Upper lobe of left lung (tissue), 6 donors: ENCODE measurements at regions not wholly inside any gene's neighbourhood (a gene's known extent, or its start where the extent isn't known, plus 50 kb on each side); places are given as distances from the start of the nearest gene placed in this dataset.

Experiments
- ATAC-seq, 2 donors: fragments of 200-7000 bp; cut with Tn5 transposase; one replicate each; pipeline ENCODE4 v1.9.1; 2022; ENCODE audit warnings: mild to moderate bottlenecking in 2 of 2, moderate library complexity in 2 of 2; ENCODE audit not compliant: low FRiP score in 2 of 2
- DNase-seq, 2 donors: peaks; one replicate each; pipeline ENCODE4 v3.0.0-alpha.2; 2019 to 2020
- H3K27ac ChIP-seq, 4 donors: fragments of 200-600 bp; sonication (generic); one replicate each; pipeline ENCODE4 v1.5.1; 2016 to 2019
- H3K27me3 ChIP-seq, 4 donors: fragments of 200-600 bp; sonication (generic); one replicate each; pipeline ENCODE4 v1.5.1; 2017 to 2019
- H3K36me3 ChIP-seq, 4 donors: fragments of 200-600 bp; sonication (generic); one replicate each; pipeline ENCODE4 v1.5.1; 2016 to 2019
- H3K4me1 ChIP-seq, 4 donors: fragments of 200-600 bp; sonication (generic); one replicate each; pipeline ENCODE4 v1.5.1; 2018 to 2019
- H3K4me3 ChIP-seq, 4 donors: fragments of 200-600 bp; sonication (generic); one replicate each; pipeline ENCODE4 v1.5.1; 2017 to 2019; ENCODE audit warnings: mild to moderate bottlenecking in 2 of 4, moderate library complexity in 1 of 4
- H3K9me3 ChIP-seq, 4 donors: fragments of 200-600 bp; sonication (generic); one replicate each; pipeline ENCODE4 v1.5.1; 2018 to 2019
- CTCF ChIP-seq, 6 experiments: fragments of 450-650 bp in 4 of 6; fragments of 200-600 bp in 2 of 6; sonication (generic) in 2 of 6; IDR thresholded peaks; one replicate each; pipeline ENCODE4 v1.5.1; 2016 to 2019; ENCODE audit warnings: antibody characterized with exemption in 6 of 6
- EP300 ChIP-seq, 4 donors: sonication (generic); formaldehyde crosslinking; IDR thresholded peaks; one replicate each; pipeline ENCODE4 v1.5.1; 2017; ENCODE audit warnings: antibody characterized with exemption in 4 of 4, control low read depth in 2 of 4
- POLR2A ChIP-seq, 4 donors: fragments of 450-650 bp; IDR thresholded peaks; one replicate each; pipeline ENCODE4 v1.5.1; 2016 to 2017; ENCODE audit warnings: antibody characterized with exemption in 4 of 4, mild to moderate bottlenecking in 2 of 4
- POLR2AphosphoS5 ChIP-seq, 2 donors: sonication (generic); formaldehyde crosslinking; IDR thresholded peaks; one replicate each; pipeline ENCODE4 v1.5.1; 2017; ENCODE audit warnings: antibody characterized with exemption in 2 of 2
- WGBS, 2 donors: methylation state at CpG; one replicate each; pipeline ENCODE4 v1.1.5; 2017 to 2018; 5-methylcytosine and 5-hydroxymethylcytosine counted together
- donor health status: DM: no; HTN: no; CAD: no; lungs with moderate emphysema.
- donor health status: DM: no; HTN: yes; CAD: no; lungs with severe emphysema.

- H3K27me3 ChIP-seq: no peaks in the 10 kb centered on the region
- DNase-seq (no peak), ATAC-seq (no peak)
- TF ChIP-seq POLR2AphosphoS5 (IDR thresholded peaks at IDR 0.05) (no peak), EP300 (IDR thresholded peaks at IDR 0.05) (no peak)
- H3K4me3 ChIP-seq: no peak overlapping the region
- WGBS, 2 donors: 33 to 75% methylated on average over 1 of the region's 1 CpG
- no peaks in the 10 kb centered on the region for H3K36me3 ChIP-seq
- no peak overlapping the region for H3K27ac ChIP-seq
- H3K9me3 ChIP-seq: no peaks in the 10 kb centered on the region
- H3K4me1 ChIP-seq: no peaks in the 10 kb centered on the region
Observed at GRCh38 chr4:75385106-75385505, 129.1 kb downstream of the RCHY1 start.

GRCh38 chr4:75376543-75376942 lies 137.7 kb downstream of the RCHY1 start:
- H3K36me3 ChIP-seq: no peaks in the 10 kb centered on the region
- ATAC-seq (no peak), DNase-seq (no peak)
- peaks cover 0 to 7% (median 3%) of the 10 kb centered on the region in 4 donors for H3K9me3 ChIP-seq
- TF ChIP-seq POLR2A (IDR thresholded peaks at IDR 0.05) (no peak), EP300 (IDR thresholded peaks at IDR 0.05) (no peak), CTCF (IDR thresholded peaks at IDR 0.05) (no peak), POLR2AphosphoS5 (IDR thresholded peaks at IDR 0.05) (no peak)
- no peaks in the 10 kb centered on the region for H3K27me3 ChIP-seq
- no peak overlapping the region for H3K27ac ChIP-seq
- no peaks in the 10 kb centered on the region for H3K4me1 ChIP-seq
- H3K4me3 ChIP-seq: no peak overlapping the region

- no peak overlapping the region for H3K27ac ChIP-seq
- no peak overlapping the region for H3K4me3 ChIP-seq
- H3K36me3 ChIP-seq: no peaks in the 10 kb centered on the region
- ATAC-seq (no peak), DNase-seq (no peak)
- TF ChIP-seq EP300 (IDR thresholded peaks at IDR 0.05) (no peak), POLR2AphosphoS5 (IDR thresholded peaks at IDR 0.05) (no peak), POLR2A (IDR thresholded peaks at IDR 0.05) (no peak), CTCF (IDR thresholded peaks at IDR 0.05) (no peak)
- WGBS, 2 donors: 75 to 88% methylated on average over 2 of the region's 2 CpGs
- H3K4me1 ChIP-seq: no peaks in the 10 kb centered on the region
- H3K9me3 ChIP-seq: no peaks in the 10 kb centered on the region
- H3K27me3 ChIP-seq: no peaks in the 10 kb centered on the region
Observed at GRCh38 chr4:75371915-75372314, 142.3 kb downstream of the RCHY1 start.

GRCh38 chr4:75370576-75370975 lies 143.6 kb downstream of the RCHY1 start:
- no peaks in the 10 kb centered on the region for H3K9me3 ChIP-seq
- H3K4me3 ChIP-seq: no peak overlapping the region
- 75 to 84% methylated on average over 3 of the region's 3 CpGs for WGBS, 2 donors
- no peak for ATAC-seq
- H3K27ac ChIP-seq: no peak overlapping the region
- no peaks in the 10 kb centered on the region for H3K4me1 ChIP-seq
- no peaks in the 10 kb centered on the region for H3K36me3 ChIP-seq
- no peak for TF ChIP-seq POLR2A (IDR thresholded peaks at IDR 0.05)
- DNase-seq: no peak
- no peaks in the 10 kb centered on the region for H3K27me3 ChIP-seq

- H3K36me3 ChIP-seq: no peaks in the 10 kb centered on the region
- no peak overlapping the region for H3K4me3 ChIP-seq
- no peaks in the 10 kb centered on the region for H3K9me3 ChIP-seq
- no peak overlapping the region for H3K27ac ChIP-seq
- no peaks in the 10 kb centered on the region for H3K4me1 ChIP-seq
- TF ChIP-seq POLR2A (IDR thresholded peaks at IDR 0.05): no peak
- TF ChIP-seq POLR2AphosphoS5 (IDR thresholded peaks at IDR 0.05): no peak
- TF ChIP-seq CTCF (IDR thresholded peaks at IDR 0.05): no peak
- no peak for TF ChIP-seq EP300 (IDR thresholded peaks at IDR 0.05)
- DNase-seq (no peak), ATAC-seq (no peak)
- no peaks in the 10 kb centered on the region for H3K27me3 ChIP-seq
- WGBS, 2 donors: 75 to 76% methylated on average over 2 of the region's 2 CpGs
Observed at GRCh38 chr4:75345423-75345822, 168.8 kb downstream of the RCHY1 start.

GRCh38 chr4:75344915-75345314 lies 169.3 kb downstream of the RCHY1 start:
- Histone ChIP-seq H3K4me3 (no peak overlapping the region), H3K27ac (no peak overlapping the region), H3K9me3 (no peaks in the 10 kb centered on the region), H3K4me1 (no peaks in the 10 kb centered on the region), H3K27me3 (no peaks in the 10 kb centered on the region), H3K36me3 (no peaks in the 10 kb centered on the region)
- no peak for ATAC-seq
- WGBS, 2 donors: 68 to 78% methylated on average over 5 of the region's 5 CpGs
- DNase-seq: no peak
- no peak for TF ChIP-seq EP300 (IDR thresholded peaks at IDR 0.05)
- TF ChIP-seq CTCF (IDR thresholded peaks at IDR 0.05): no peak
- TF ChIP-seq POLR2A (IDR thresholded peaks at IDR 0.05): no peak
- TF ChIP-seq POLR2AphosphoS5 (IDR thresholded peaks at IDR 0.05): no peak
